GM12878 (cell line): ENCODE measurements at regions not wholly inside any gene's neighbourhood (a gene's known extent, or its start where the extent isn't known, plus 50 kb on each side); places are given as distances from the start of the nearest gene placed in this dataset.

Experiments used
- ATAC-seq: fragments of 200-7000 bp; cut with Tn5 transposase; 3 replicates; pipeline ENCODE4 v1.9.1; 2020; ENCODE audit warnings: mild to moderate bottlenecking, moderate library complexity
- BruUV-seq: library from RNA; stranded (reverse); fragments of 400-500 nt; replicated peaks from 2 replicates; lab custom pipeline; 2021; lab: Mats Ljungman, UMichigan
- CTCF ChIA-PET: fragments of 300-600 bp; sonication (Branson Sonifier 250); formaldehyde crosslinking; extraction: SDS; loops from one replicate; lab custom pipeline; 2021; ENCODE audit warnings: inconsistent platforms; lab: Yijun Ruan, JAX
- POLR2A ChIA-PET: fragments of 350-600 bp; formaldehyde crosslinking; extraction: SDS; loops from one replicate; lab custom pipeline; 2021; ENCODE audit warnings: inconsistent platforms; lab: Charles Lee
- RAD21 ChIA-PET: fragments of 300-600 bp; sonication (Branson Sonifier 250); formaldehyde crosslinking; loops from one replicate; lab custom pipeline; 2023; ENCODE audit warnings: antibody characterized with exemption; ENCODE audit not compliant: unreplicated experiment; lab: Charles Lee
- SMC1A ChIA-PET: fragments of 300-600 bp; sonication (Branson Sonifier 250); formaldehyde crosslinking; loops from one replicate; lab custom pipeline; 2023; ENCODE audit not compliant: unreplicated experiment, uncharacterized antibody; lab: Charles Lee
- DNase-seq: peaks from one replicate; pipeline ENCODE4 v3.0.0-alpha.2; 2011; ENCODE audit warnings: low read depth, low spot score
- FAIRE-seq: peaks from 3 replicates; lab custom pipeline; 2011; peaks lifted over from hg19 to GRCh38; lab: Jason Lieb, UNC
- H2AFZ ChIP-seq: 2 replicates; pipeline ENCODE4 v1.6.0; 2011; ENCODE audit warnings: low read depth, low read length, control low read depth; ENCODE audit not compliant: control insufficient read depth
- H3K27ac ChIP-seq: 2 replicates; pipeline ENCODE4 v1.5.1; 2011; ENCODE audit warnings: control low read depth; ENCODE audit not compliant: control insufficient read depth, insufficient read depth
- H3K27me3 ChIP-seq, 2 experiments: replicated peaks in 1 of 2; 2 replicates each; pipeline versions ENCODE4 v1.6.0 to v1.6.1; 2011; ENCODE audit warnings: low read length in 1 of 2; ENCODE audit not compliant: control insufficient read depth in 2 of 2, insufficient read depth in 2 of 2
- H3K36me3 ChIP-seq, 2 experiments: 2 replicates each; pipeline ENCODE4 v1.5.1; 2011; ENCODE audit warnings: low read length in 1 of 2; ENCODE audit not compliant: control insufficient read depth in 2 of 2, insufficient read depth in 2 of 2
- H3K4me1 ChIP-seq: 2 replicates; pipeline ENCODE4 v1.6.1; 2011; ENCODE audit warnings: mild to moderate bottlenecking, low read length, moderate library complexity, mixed read lengths; ENCODE audit not compliant: control insufficient read depth, insufficient read depth
- H3K4me2 ChIP-seq: 2 replicates; pipeline ENCODE4 v1.6.0; 2011; ENCODE audit warnings: control low read depth; ENCODE audit not compliant: control insufficient read depth, insufficient read depth
- H3K4me3 ChIP-seq: fragments of 200-600 bp; sonication (generic); 2 replicates; pipeline ENCODE4 v1.5.1; 2016
- H3K79me2 ChIP-seq: 2 replicates; pipeline ENCODE4 v1.6.0; 2011; ENCODE audit warnings: low read length; ENCODE audit not compliant: control insufficient read depth, insufficient read depth
- H3K9ac ChIP-seq: 2 replicates; pipeline ENCODE4 v1.8.0; 2011; ENCODE audit warnings: low read length, control low read depth, mixed read lengths; ENCODE audit not compliant: control insufficient read depth, insufficient read depth
- H3K9me3 ChIP-seq: replicated peaks from 3 replicates; pipeline ENCODE4 v1.5.1; 2011; ENCODE audit warnings: mild to moderate bottlenecking, low read length; ENCODE audit not compliant: control insufficient read depth, insufficient read depth
- H4K20me1 ChIP-seq: 2 replicates; pipeline ENCODE4 v1.6.0; 2011; ENCODE audit not compliant: control insufficient read depth, insufficient read depth
- CREM ChIP-seq: IDR thresholded peaks from 2 replicates; pipeline ENCODE4 v1.6.1; 2014; ENCODE audit warnings: antibody characterized with exemption, low read depth
- EP300 ChIP-seq, 2 experiments: fragments of 150-350 bp in 1 of 2; IDR thresholded peaks; 2 replicates each; pipeline ENCODE4 v1.6.1; 2011 to 2012; ENCODE audit warnings: low read depth in 2 of 2, low read length in 2 of 2, borderline replicate concordance in 1 of 2, improper control_type of control experiment in 1 of 2, inconsistent platforms in 1 of 2; ENCODE audit not compliant: control insufficient read depth in 1 of 2
- ETV6 ChIP-seq, 2 experiments: fragments of 450-650 bp in 1 of 2; IDR thresholded peaks in 1 of 2; conservative IDR thresholded peaks in 1 of 2; 2 replicates each; pipeline ENCODE4 v1.6.1; 2014; ENCODE audit warnings: antibody characterized with exemption in 1 of 2, borderline replicate concordance in 1 of 2, low read depth in 1 of 2, mild to moderate bottlenecking in 1 of 2, moderate library complexity in 1 of 2
- FOXK2 ChIP-seq: fragments of 450-650 bp; IDR thresholded peaks from 2 replicates; pipeline ENCODE4 v1.6.1; 2017; ENCODE audit warnings: mild to moderate bottlenecking, moderate library complexity
- JUNB ChIP-seq: IDR thresholded peaks from 2 replicates; pipeline ENCODE4 v1.6.1; 2016; ENCODE audit warnings: antibody characterized with exemption, mild to moderate bottlenecking
- MEF2B ChIP-seq: fragments of 450-650 bp; IDR thresholded peaks from 2 replicates; pipeline ENCODE4 v1.6.1; 2018; ENCODE audit warnings: mild to moderate bottlenecking, moderate library complexity; ENCODE audit not compliant: partially characterized antibody, poor library complexity, severe bottlenecking
- MLLT1 ChIP-seq: fragments of 450-650 bp; IDR thresholded peaks from 2 replicates; pipeline ENCODE4 v1.6.1; 2016; ENCODE audit warnings: mild to moderate bottlenecking
- NFIC ChIP-seq: IDR thresholded peaks from 2 replicates; pipeline ENCODE4 v1.6.1; 2012; ENCODE audit warnings: low read depth, mild to moderate bottlenecking, inconsistent platforms, low read length, moderate library complexity
- PAX8 ChIP-seq: fragments of 450-650 bp; IDR thresholded peaks from 2 replicates; pipeline ENCODE4 v1.6.1; 2017; ENCODE audit warnings: mild to moderate bottlenecking, moderate library complexity
- PML ChIP-seq: IDR thresholded peaks from 2 replicates; pipeline ENCODE4 v1.6.1; 2012; ENCODE audit warnings: low read length, inconsistent platforms
- RAD51 ChIP-seq: fragments of 450-650 bp; IDR thresholded peaks from 2 replicates; pipeline ENCODE4 v1.6.1; 2016; ENCODE audit warnings: moderate library complexity, mild to moderate bottlenecking, inconsistent platforms
- RBBP5 ChIP-seq: fragments of 200-600 bp; sonication (generic); conservative IDR thresholded peaks from 2 replicates; pipeline ENCODE4 v1.6.1; 2016
- RCOR1 ChIP-seq: conservative IDR thresholded peaks from 2 replicates; pipeline ENCODE4 v1.6.1; 2012; ENCODE audit warnings: low read depth, low read length, improper control_type of control experiment
- SMC3 ChIP-seq: IDR thresholded peaks from 2 replicates; pipeline ENCODE4 v1.6.1; 2011; ENCODE audit warnings: low read length, improper control_type of control experiment, borderline replicate concordance
- STAT3 ChIP-seq: IDR thresholded peaks from 2 replicates; pipeline ENCODE4 v1.6.1; 2011; ENCODE audit warnings: low read depth, low read length, improper control_type of control experiment
- TCF3 ChIP-seq: IDR thresholded peaks from 2 replicates; pipeline ENCODE4 v1.6.1; 2012; ENCODE audit warnings: low read depth, mild to moderate bottlenecking, low read length, borderline replicate concordance; ENCODE audit not compliant: insufficient read depth
- USF2 ChIP-seq: IDR thresholded peaks from 2 replicates; pipeline ENCODE4 v1.6.1; 2011; ENCODE audit warnings: low read depth, low read length, improper control_type of control experiment, borderline replicate concordance
- YBX1 ChIP-seq: fragments of 450-650 bp; IDR thresholded peaks from 2 replicates; pipeline ENCODE4 v1.6.1; 2016; ENCODE audit warnings: antibody characterized with exemption
- ZNF384 ChIP-seq: IDR thresholded peaks from 2 replicates; pipeline ENCODE4 v1.6.1; 2012; ENCODE audit warnings: low read depth, mild to moderate bottlenecking, low read length, improper control_type of control experiment, borderline replicate concordance
- in situ Hi-C: fragments of 300-500 bp; cut with MboI; formaldehyde crosslinking; loops from 9 replicates; pipeline ENCODE4 v1.14.3; 2018; ENCODE audit warnings: mixed read lengths
- intact Hi-C: fragments of 100-400 bp; cut with micrococcal nuclease; formaldehyde crosslinking; loops from one replicate; pipeline ENCODE4 v1.14.2; 2022; ENCODE audit not compliant: unreplicated experiment

- Histone ChIP-seq H4K20me1 (no peaks in the 10 kb centered on the region), H3K27me3 (no peaks in the 10 kb centered on the region), H2AFZ (no peak overlapping the region), H3K36me3 (no peaks in the 10 kb centered on the region), H3K79me2 (no peaks in the 10 kb centered on the region), H3K4me3 (no peak overlapping the region), H3K9me3 (no peaks in the 10 kb centered on the region), H3K4me1 (no peaks in the 10 kb centered on the region), H3K9ac (no peak overlapping the region), H3K27ac (no peak overlapping the region), H3K4me2 (no peak overlapping the region)
- TF ChIP-seq STAT3 (no peak), SMC3 (no peak), CREM (no peak), RAD51 (no peak), NFIC (no peak), MLLT1 (no peak), RBBP5 (no peak), ZNF384 (no peak), EP300 (IDR thresholded peaks at IDR 0.05; ENCODE audit: borderline replicate concordance in 1 of 2, control insufficient read depth in 1 of 2, low read depth in 2 of 2, low read length in 2 of 2) (no peak), MEF2B (no peak), PML (no peak), PAX8 (no peak), JUNB (no peak), USF2 (no peak), TCF3 (no peak), YBX1 (no peak), RCOR1 (no peak), FOXK2 (no peak), ETV6 (conservative IDR thresholded peaks at IDR 0.05 in 1 of 2, IDR thresholded peaks at IDR 0.05 in 1 of 2; ENCODE audit: borderline replicate concordance in 1 of 2, low read depth in 1 of 2) (no peak)
- DNase-seq (no peak), ATAC-seq (no peak), FAIRE-seq (no peak)
- no TSS peak for BruUV-seq
- ChIA-PET RAD21 (no interaction called here), CTCF (interaction anchor here (0.6 kb wide), 1 partner anchor 37 kb away, joined by 3 read pairs; no protein-coding TSS in a partner anchor), SMC1A (no interaction called here), POLR2A (no interaction called here)
- in situ Hi-C loops (no loop called here), intact Hi-C loops (no loop called here)
Observed at GRCh38 chr4:12674184-12674583, 810.0 kb downstream of the RAB28 start.
